Liver (tissue), 8 donors: ENCODE measurements at regions not wholly inside any gene's neighbourhood (a gene's known extent, or its start where the extent isn't known, plus 50 kb on each side); places are given as distances from the start of the nearest gene placed in this dataset.

Experiments
- DNase-seq: peaks from one replicate; pipeline ENCODE4 v3.0.0-alpha.2; 2017; ENCODE audit warnings: low spot score
- H3K27ac ChIP-seq, 2 donors: one replicate each; pipeline ENCODE4 v1.7.0; 2013; ENCODE audit warnings: inconsistent platforms in 2 of 2, low read length in 2 of 2, control low read depth in 1 of 2, low read depth in 1 of 2, mild to moderate bottlenecking in 1 of 2
- H3K27me3 ChIP-seq, 4 donors: one replicate each; pipeline versions ENCODE4 v1.6.1 to v1.7.0; 2013; ENCODE audit warnings: low read length in 3 of 4, inconsistent platforms in 1 of 4, mild to moderate bottlenecking in 1 of 4, moderate library complexity in 1 of 4; ENCODE audit not compliant: control insufficient read depth in 4 of 4, insufficient read depth in 4 of 4
- H3K36me3 ChIP-seq, 4 donors: one replicate each; pipeline versions ENCODE4 v1.6.1 to v1.7.0; 2013; ENCODE audit warnings: low read length in 3 of 4, mild to moderate bottlenecking in 3 of 4, low read depth in 1 of 4, moderate library complexity in 1 of 4; ENCODE audit not compliant: control insufficient read depth in 4 of 4, insufficient read depth in 3 of 4
- H3K4me1 ChIP-seq, 4 donors: one replicate each; pipeline versions ENCODE4 v1.6.1 to v1.7.0; 2013; ENCODE audit warnings: low read length in 3 of 4, mild to moderate bottlenecking in 3 of 4, moderate library complexity in 1 of 4; ENCODE audit not compliant: control insufficient read depth in 4 of 4, insufficient read depth in 4 of 4
- H3K4me3 ChIP-seq, 3 donors: one replicate each; pipeline versions ENCODE4 v1.6.1 to v1.7.0; 2013; ENCODE audit warnings: low read length in 3 of 3, control low read depth in 1 of 3, low read depth in 1 of 3, mild to moderate bottlenecking in 1 of 3
- H3K9ac ChIP-seq, 2 donors: one replicate each; pipeline ENCODE4 v1.7.0; 2013; ENCODE audit warnings: low read length in 2 of 2, mild to moderate bottlenecking in 2 of 2, moderate library complexity in 2 of 2, control low read depth in 1 of 2, low read depth in 1 of 2
- H3K9me3 ChIP-seq, 4 donors: one replicate each; pipeline versions ENCODE4 v1.6.1 to v1.7.0; 2013; ENCODE audit warnings: low read length in 3 of 4; ENCODE audit not compliant: control insufficient read depth in 4 of 4
- ATF3 ChIP-seq: IDR thresholded peaks from 2 replicates; pipeline ENCODE4 v1.6.1; 2016; ENCODE audit warnings: antibody characterized with exemption
- CTCF ChIP-seq: fragments of 150-350 bp; IDR thresholded peaks from 2 replicates; pipeline ENCODE4 v1.5.1; 2017; ENCODE audit warnings: improper control_type of control experiment, low read depth, low read length; ENCODE audit not compliant: missing input control
- FOXA1 ChIP-seq: IDR thresholded peaks from 2 replicates; pipeline ENCODE4 v1.6.1; 2016; ENCODE audit warnings: antibody characterized with exemption
- FOXA2 ChIP-seq: IDR thresholded peaks from 2 replicates; pipeline ENCODE4 v1.6.1; 2016; ENCODE audit warnings: antibody characterized with exemption
- GABPA ChIP-seq, 2 donors: IDR thresholded peaks in 1 of 2; conservative IDR thresholded peaks in 1 of 2; 2 replicates each; pipeline ENCODE4 v1.6.1; 2016; ENCODE audit warnings: antibody characterized with exemption in 2 of 2, mild to moderate bottlenecking in 1 of 2, moderate library complexity in 1 of 2
- HNF4A ChIP-seq, 2 donors: conservative IDR thresholded peaks; 2 replicates each; pipeline ENCODE4 v1.6.1; 2016; ENCODE audit warnings: antibody characterized with exemption in 2 of 2, mild to moderate bottlenecking in 2 of 2
- HNF4G ChIP-seq: IDR thresholded peaks from 2 replicates; pipeline ENCODE4 v1.6.1; 2016; ENCODE audit warnings: antibody characterized with exemption
- JUND ChIP-seq, 2 donors: IDR thresholded peaks; 2 replicates each; pipeline ENCODE4 v1.6.1; 2016; ENCODE audit warnings: antibody characterized with exemption in 2 of 2
- RAD21 ChIP-seq, 2 donors: IDR thresholded peaks; 2 replicates each; pipeline ENCODE4 v1.6.1; 2016; ENCODE audit warnings: antibody characterized with exemption in 2 of 2, mild to moderate bottlenecking in 2 of 2
- RXRA ChIP-seq, 2 donors: IDR thresholded peaks; 2 replicates each; pipeline ENCODE4 v1.6.1; 2017 to 2018; ENCODE audit warnings: antibody characterized with exemption in 2 of 2, mild to moderate bottlenecking in 1 of 2
- TAF1 ChIP-seq: conservative IDR thresholded peaks from 2 replicates; pipeline ENCODE4 v1.6.1; 2016; ENCODE audit warnings: antibody characterized with exemption, mild to moderate bottlenecking
- YY1 ChIP-seq: IDR thresholded peaks from 2 replicates; pipeline ENCODE4 v1.6.1; 2016; ENCODE audit warnings: antibody characterized with exemption, mild to moderate bottlenecking
- ZBTB33 ChIP-seq: IDR thresholded peaks from 2 replicates; pipeline ENCODE4 v1.6.1; 2016; ENCODE audit warnings: antibody characterized with exemption
- WGBS: extraction: QIAGEN DNeasy Blood & Tissue Kit; methylation state at CpG from one replicate; pipeline ENCODE4 v1.1.7; 2013; 5-methylcytosine and 5-hydroxymethylcytosine counted together
- donor health status: healthy.
- donor health status: healthy.
- donor health status: healthy.
- donor health status: healthy.
- donor health status: healthy.

- no peak overlapping the region for H3K4me3 ChIP-seq
- TF ChIP-seq FOXA1: no peak
- TF ChIP-seq ATF3: no peak
- TF ChIP-seq HNF4G: no peak
- TF ChIP-seq RAD21 (IDR thresholded peaks at IDR 0.05): no peak
- no peak for TF ChIP-seq HNF4A (conservative IDR thresholded peaks at IDR 0.05)
- no peak for TF ChIP-seq ZBTB33
- no peak for TF ChIP-seq RXRA (IDR thresholded peaks at IDR 0.05)
- TF ChIP-seq CTCF: no peak
- no peak for TF ChIP-seq JUND (IDR thresholded peaks at IDR 0.05)
- TF ChIP-seq FOXA2: no peak
- no peak for TF ChIP-seq YY1
- no peak for TF ChIP-seq GABPA (IDR thresholded peaks at IDR 0.05 in 1 of 2, conservative IDR thresholded peaks at IDR 0.05 in 1 of 2)
- H3K9me3 ChIP-seq: no peaks in the 10 kb centered on the region
- H3K9ac ChIP-seq: no peak overlapping the region
- H3K36me3 ChIP-seq: no peaks in the 10 kb centered on the region
- DNase-seq: no peak
- 99% methylated on average over 4 of the region's 4 CpGs for WGBS
- H3K4me1 ChIP-seq: peaks cover 0 to 5% (median 2%) of the 10 kb centered on the region in 4 donors
- no peaks in the 10 kb centered on the region for H3K27me3 ChIP-seq
- H3K27ac ChIP-seq: no peak overlapping the region
These were observed 68.3 kb upstream of the NAV2 start for GRCh38 chr11:19644316-19644715.

GRCh38 chr11:19642185-19643158, 70.2 kb upstream of the NAV2 start:
- Histone ChIP-seq H3K4me1 (peaks cover 0 to 5% (median 2%) of the 10 kb centered on the region in 4 donors), H3K27me3 (no peaks in the 10 kb centered on the region), H3K27ac (no peak overlapping the region), H3K4me3 (no peak overlapping the region), H3K36me3 (no peaks in the 10 kb centered on the region), H3K9me3 (no peaks in the 10 kb centered on the region), H3K9ac (no peak overlapping the region)
- no peak for DNase-seq
- 51% methylated on average over 6 of the region's 6 CpGs for WGBS
- TF ChIP-seq RAD21 (IDR thresholded peaks at IDR 0.05) (no peak), HNF4A (conservative IDR thresholded peaks at IDR 0.05) (peak in 1 of 2 donors; percentile 13), FOXA2 (no peak)

GRCh38 chr11:19639603-19640105, 73.0 kb upstream of the NAV2 start:
- no peak for DNase-seq
- WGBS: 95% methylated on average over 6 of the region's 6 CpGs
- TF ChIP-seq TAF1: no peak
- TF ChIP-seq GABPA (IDR thresholded peaks at IDR 0.05 in 1 of 2, conservative IDR thresholded peaks at IDR 0.05 in 1 of 2): no peak
- TF ChIP-seq RAD21 (IDR thresholded peaks at IDR 0.05): no peak
- no peak for TF ChIP-seq CTCF
- no peak for TF ChIP-seq YY1
- TF ChIP-seq JUND (IDR thresholded peaks at IDR 0.05): no peak
- no peak for TF ChIP-seq ATF3
- TF ChIP-seq ZBTB33: no peak
- TF ChIP-seq HNF4A (conservative IDR thresholded peaks at IDR 0.05): no peak

More at GRCh38 chr11:19639603-19640105, 73.0 kb upstream of the NAV2 start:
- H3K36me3 ChIP-seq: no peaks in the 10 kb centered on the region
- H3K27ac ChIP-seq: no peak overlapping the region
- peaks cover 0 to 12% (median 2%) of the 10 kb centered on the region in 4 donors for H3K9me3 ChIP-seq
- no peaks in the 10 kb centered on the region for H3K27me3 ChIP-seq
- peaks cover 0 to 5% (median 2%) of the 10 kb centered on the region in 4 donors for H3K4me1 ChIP-seq
- no peak overlapping the region for H3K9ac ChIP-seq
- H3K4me3 ChIP-seq: no peak overlapping the region
